ENCODE measurements at regions not wholly inside any gene's neighbourhood (a gene's known extent, or its start where the extent isn't known, plus 50 kb on each side); places are given as distances from the start of the nearest gene placed in this dataset.

- TF ChIP-seq CTCF (IDR thresholded peaks at IDR 0.05) (no peak), ZFP36 (IDR thresholded peaks at IDR 0.05; ENCODE audit: borderline replicate concordance, partially characterized antibody) (no peak), JUN (IDR thresholded peaks at IDR 0.05) (no peak), SREBF2 (IDR thresholded peaks at IDR 0.05) (no peak), CHD4 (IDR thresholded peaks at IDR 0.05; ENCODE audit: borderline replicate concordance) (no peak), CHD2 (IDR thresholded peaks at IDR 0.05; ENCODE audit: low read length, partially characterized antibody) (no peak), EP300 (IDR thresholded peaks at IDR 0.05) (no peak), MAX (IDR thresholded peaks at IDR 0.05) (no peak), POLR2A (IDR thresholded peaks at IDR 0.05; ENCODE audit: low read length) (no peak), RAD21 (conservative IDR thresholded peaks at IDR 0.05 in 1 of 2, IDR thresholded peaks at IDR 0.05 in 1 of 2) (no peak), GATA3 (IDR thresholded peaks at IDR 0.05; ENCODE audit: borderline replicate concordance) (no peak), MAFK (IDR thresholded peaks at IDR 0.05; ENCODE audit: partially characterized antibody) (peak; percentile 81)
Measured at GRCh38 chr15:20652914-20653313, 111.3 kb upstream of the GOLGA6L6 start.
